NCI-H69 (cell line): ENCODE measurements at regions not wholly inside any gene's neighbourhood (a gene's known extent, or its start where the extent isn't known, plus 50 kb on each side); places are given as distances from the start of the nearest gene placed in this dataset.
A peak's percentile ranks its signal among the peaks of the same experiment; 100 is the strongest.

Source experiments
- DNase-seq: peaks from one replicate; lab custom pipeline; 2025; lab: John Stamatoyannopoulos, UW

- DNase-seq, result no peak
These were observed 134.7 kb upstream of the IFNGR1 start for GRCh38 chr6:137353842-137354397.

GRCh38 chr6:137353346-137353745 lies 134.2 kb upstream of the IFNGR1 start:
- DNase-seq, result peak; percentile 43

DNA sequence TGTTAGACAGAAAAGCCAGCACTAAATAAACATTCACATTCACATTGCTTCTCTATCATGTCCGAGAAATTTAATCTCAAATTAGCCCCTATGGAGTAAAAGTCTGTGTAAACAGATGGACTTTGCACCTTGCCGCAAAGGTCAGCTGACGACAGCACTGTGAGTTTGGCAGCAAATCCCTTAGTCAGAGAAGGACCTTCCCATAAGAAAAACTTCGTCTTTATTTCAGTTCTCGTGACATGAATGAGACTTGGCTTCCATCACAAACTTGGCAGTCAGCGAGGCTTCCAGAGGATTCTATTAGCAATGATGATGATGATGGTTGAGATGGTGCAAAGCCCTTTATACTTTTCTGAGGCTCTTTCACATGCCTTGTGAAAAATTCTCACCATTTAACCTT lies 133.7 kb upstream of the IFNGR1 start:
- DNase-seq, result peak; percentile 56

DNA sequence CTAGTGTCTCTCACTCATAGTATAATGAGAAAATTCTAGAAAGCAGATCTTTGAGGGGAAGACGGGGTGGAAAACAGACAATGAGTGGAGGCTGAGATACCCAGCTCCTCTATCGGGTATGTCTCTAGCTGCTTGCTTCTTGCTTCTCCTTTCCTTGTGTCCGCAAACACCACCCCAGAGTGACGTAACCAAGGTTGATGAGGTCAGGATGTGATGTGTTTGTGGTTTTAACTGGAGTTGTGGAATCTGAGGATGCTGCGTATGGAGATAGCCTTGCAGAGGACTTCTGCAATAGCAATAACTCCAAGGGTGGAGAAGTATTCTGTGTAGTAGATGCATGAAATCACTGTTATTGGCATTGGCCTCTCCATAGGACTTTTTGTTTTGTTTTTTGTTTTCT lies 132.7 kb upstream of the IFNGR1 start:
- DNase-seq, result no peak

- no peak for DNase-seq
These were observed 131.7 kb upstream of the IFNGR1 start for GRCh38 chr6:137350857-137351256.

DNA sequence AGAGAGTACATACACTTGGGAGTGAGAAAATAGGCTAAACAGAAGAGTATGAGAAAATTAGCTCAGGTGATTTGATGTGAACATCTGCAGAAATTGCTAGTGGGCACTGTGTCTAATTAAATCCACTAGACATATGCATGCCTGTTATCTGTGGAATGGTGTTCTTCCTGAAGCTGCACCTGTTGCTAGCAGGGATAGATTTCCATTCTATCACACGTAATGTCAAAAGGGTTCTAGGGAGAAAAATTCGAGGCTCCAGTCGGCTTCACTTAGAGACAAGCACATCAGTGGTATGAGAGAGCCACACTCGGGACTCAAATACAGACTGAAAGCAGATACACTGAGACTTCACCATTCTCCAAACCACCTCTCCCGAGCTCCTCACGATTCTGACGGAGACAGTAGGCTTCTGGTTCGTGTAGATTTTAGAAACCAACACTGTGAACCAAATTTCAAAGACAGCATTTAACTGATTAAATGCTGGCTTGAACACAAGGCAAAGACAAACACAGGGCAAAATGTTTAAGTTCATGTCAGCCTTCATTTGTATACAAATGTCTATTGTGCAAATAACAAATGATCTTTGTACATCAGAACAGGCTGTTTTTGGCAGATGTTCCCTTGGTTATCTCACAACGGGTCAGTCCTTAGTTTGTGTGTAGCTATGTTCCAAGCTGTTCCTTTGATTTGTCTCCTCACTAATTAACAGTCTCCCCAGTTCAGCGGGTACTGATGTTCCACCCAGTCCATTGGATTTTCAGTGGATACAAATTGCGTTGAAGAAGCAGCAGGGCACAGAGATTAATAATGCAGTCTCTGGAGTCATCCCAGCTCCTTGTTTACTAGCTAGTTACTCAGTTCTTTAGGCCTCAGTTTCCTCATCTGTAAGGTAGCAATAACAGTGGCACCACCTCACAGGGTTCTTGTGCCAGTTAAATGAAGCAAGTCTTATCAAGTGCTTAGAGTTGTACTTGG lies 131.0 kb upstream of the IFNGR1 start:
- no peak for DNase-seq

GRCh38 chr6:137348777-137349176 lies 129.6 kb upstream of the IFNGR1 start:
- no peak for DNase-seq

DNA sequence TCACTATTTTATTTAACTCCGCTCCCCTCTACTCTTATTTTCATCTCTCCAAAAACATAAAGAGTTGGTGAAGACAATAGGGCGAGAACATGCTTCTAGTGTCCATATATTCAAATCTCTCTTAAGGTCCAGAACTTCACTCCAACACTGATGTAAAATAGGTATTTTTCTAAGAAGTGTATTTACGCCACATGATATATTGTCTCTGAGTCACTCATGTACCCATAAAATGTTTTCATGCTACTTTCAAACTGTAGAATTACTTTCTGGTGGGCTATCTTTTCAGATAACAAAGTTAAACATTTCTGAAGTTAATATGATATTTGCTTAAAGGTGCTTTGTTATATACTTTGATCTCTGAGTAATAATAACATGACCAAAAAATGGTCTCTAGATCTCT lies 124.1 kb upstream of the IFNGR1 start:
- DNase-seq, result no peak

DNA sequence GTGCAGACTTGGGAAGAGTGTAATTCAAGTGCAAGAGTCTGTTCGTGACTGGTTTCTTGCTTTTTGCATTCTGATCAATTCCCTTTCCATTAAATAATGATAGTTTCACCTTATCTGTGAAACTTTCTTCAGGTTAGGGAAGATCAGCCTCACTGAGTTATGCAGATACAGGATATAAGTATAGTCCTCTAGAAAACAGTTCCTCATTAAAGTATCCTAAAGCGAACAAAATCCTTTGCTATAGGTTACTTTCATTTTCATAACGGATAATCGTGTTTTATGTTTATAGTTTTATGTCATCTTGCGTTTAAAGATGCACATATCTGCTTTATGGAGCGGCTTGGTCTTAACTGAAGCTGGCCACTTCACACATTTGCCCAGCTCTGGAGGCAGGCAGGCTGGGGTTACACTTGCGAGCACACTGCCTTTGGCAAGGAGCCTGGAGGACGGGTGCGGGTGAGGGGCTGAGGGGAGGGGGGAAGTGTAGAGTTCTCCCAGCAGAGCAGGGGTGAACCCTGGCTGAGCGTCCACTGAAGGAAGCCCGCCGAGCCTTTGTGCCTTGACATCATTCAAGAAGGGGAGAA lies 123.5 kb upstream of the IFNGR1 start:
- DNase-seq, result peak; percentile 63

DNA sequence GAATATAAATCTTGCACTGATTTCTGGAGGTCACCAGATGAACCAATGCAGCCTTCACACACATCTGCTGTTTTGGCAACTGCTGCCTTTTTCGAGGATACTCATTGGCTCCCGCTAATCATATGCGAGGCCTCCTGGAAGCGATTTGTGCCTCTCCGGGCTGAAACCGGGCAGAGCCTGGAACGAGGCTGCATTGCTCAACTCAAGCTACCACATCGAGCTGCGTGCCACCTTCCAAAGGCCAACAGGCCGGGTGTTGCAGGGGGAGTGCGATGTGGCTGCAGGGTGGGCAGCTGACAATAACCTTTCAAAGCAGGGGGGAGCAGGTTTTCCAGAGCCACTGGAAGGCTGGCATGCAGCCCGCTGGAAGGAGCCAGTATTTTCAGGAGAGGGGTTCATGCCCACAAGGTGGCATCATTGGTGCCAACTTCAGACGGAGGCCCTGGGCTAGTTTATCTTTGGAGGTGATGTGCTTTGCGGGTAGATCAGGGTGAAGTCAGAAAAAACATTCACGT lies 122.6 kb upstream of the IFNGR1 start:
- peak; percentile 93 for DNase-seq

DNA sequence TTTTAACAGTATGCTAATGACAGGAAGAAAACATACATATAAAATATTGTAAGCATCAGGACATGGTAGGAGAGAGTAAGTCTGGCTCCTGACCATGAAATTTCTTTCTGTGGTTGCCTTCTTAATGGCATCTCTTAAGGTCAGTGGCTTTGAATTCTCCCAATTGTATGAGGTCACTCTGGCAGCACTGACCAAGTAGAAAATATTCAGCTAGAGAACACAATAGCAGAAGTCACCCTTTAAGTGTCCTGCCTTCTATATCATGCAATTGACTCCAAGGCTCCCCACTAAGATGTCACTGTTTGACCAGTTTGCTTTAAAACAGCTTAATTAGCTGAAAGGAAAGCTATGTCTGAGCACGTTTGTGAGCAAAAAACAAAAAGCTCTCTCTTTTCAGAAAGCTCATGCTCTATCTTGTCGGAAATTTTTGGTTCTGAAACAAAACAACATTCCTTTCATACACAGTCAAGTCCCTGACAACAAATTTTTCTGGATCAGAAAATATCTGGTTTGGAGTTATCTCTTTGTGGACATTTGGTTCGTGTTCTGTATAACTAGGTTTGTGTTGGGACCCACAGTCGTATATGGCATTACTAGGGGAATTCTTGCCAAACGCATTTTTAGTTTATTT lies 120.9 kb upstream of the IFNGR1 start:
- peak; percentile 75 for DNase-seq

DNA sequence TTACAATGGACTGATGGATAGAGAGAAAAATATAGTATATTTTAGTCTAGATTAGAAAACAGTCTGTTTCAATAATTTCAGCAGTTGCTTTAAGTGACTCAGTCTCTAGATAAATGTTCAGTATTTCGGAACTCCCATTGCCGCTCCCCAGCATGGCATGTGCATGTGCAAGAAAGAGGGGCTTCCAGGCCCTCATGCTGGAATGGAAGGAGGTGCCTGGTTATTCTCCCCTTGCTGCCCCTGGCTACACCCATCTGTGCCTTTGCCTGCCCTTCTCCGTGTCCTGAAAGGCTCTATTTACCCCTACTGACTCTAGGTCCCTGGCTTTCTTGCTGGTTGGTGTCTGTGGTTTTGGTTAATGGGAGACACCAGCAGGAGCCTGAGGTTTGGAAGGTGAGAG lies 115.7 kb upstream of the IFNGR1 start:
- DNase-seq, result no peak

- no peak for DNase-seq
These were observed 114.9 kb upstream of the IFNGR1 start for GRCh38 chr6:137334094-137334493.

DNA sequence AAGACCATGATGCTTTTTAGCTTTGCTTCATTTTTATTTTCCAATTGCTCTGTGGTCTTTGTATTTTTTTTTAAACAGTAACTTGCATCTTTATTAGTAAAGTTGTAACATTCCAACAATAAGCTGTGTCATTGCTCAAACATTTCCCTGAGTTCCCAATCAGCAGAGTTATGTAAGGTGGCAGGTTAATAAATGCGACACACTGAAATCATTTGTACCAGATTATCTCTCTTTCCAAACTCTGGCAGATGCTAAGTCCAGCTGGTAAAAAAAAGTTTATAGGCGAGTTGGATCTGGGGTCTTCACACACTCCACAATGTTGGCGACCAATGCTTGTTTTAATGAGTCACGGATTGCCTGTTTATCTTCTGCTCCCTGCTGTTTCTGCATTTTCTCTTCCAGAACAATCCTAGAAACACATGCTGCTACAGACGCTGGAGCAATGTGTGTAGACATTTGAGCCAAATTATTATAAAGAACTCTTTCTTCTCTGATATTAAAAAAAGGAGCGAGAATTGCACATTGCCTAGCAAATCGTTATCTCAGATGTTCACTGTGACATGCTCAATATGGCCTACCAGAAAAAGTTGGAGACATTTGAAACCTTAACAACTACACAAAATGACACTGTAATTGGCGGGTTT lies 113.6 kb upstream of the IFNGR1 start:
- no peak for DNase-seq

DNA sequence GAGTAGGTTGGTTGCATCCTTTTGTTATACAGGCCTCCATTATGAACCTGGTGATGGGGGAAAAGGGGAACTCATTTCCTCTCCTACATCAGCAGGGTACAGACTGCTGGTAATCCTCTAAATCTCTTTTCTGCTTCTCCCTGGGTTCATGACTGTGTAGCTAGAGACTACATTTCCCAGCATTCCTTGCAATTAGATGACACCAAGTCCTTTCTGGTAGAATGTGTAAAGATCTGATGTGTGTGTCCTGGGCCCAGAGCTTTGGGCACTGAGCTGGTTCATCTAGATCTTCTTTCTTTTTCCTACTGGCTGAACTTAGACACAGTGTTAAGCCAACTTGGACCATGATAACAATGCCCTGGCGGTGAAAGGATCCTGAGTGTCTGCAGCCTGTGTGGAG lies 104.7 kb upstream of the IFNGR1 start:
- DNase-seq, result peak; percentile 23

DNA sequence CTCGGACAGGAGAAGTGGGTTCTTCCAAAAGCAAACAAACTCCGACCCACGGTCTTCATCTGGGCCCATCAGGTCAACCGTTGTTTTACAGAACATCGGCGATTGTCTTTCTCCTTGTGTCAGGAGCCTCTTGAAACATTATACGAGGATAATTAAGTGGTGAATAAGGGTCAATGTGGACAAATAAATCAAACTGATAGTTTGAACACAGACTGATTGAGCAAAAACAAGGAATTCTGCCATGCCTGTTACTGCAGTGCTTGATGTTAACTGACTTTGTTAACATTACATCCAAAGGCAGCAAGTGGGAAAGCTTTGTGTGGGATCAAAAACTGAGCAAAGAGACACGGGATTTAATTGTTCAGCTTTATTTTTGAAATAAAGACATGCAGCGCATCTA lies 101.1 kb upstream of the IFNGR1 start:
- DNase-seq, result peak; percentile 23

DNA sequence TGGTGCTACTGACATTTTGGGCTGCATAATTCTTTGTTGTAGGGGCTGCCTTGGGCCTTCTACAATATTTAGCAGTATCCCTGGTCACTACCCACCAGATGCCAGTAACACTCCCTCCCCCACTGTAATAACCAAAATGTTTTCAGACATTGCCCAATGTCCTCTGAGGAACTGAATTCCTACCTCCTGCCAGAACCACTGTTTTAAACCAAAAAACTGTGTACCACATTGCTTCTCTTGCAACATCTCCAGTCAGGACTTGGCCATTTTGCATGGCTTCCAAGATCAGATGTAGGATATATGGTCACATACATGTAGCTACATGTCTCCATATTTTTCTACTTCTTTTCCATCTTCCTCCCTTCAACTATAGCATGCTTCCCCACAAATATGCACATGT lies 97.4 kb upstream of the IFNGR1 start:
- DNase-seq, result no peak

DNA sequence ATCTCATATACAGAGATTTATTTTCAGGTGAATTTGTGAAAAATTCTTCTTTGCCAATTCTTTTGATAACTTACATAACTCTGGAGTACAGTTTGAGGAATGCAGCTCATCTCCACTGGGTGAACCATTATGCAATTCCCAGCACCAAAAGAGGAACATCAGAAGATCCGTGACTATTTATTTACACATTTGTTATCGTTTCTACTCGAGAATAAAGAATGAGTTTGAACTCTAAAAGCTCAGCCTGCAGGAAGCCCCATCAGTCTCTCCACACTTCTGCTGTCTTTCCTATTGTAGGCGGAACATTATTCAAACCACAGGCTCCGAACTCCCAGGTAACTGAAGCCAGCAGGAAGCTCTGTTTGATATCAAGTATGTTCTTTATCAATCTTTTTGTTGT lies 95.9 kb upstream of the IFNGR1 start:
- peak; percentile 25 for DNase-seq

GRCh38 chr6:137313928-137314855 lies 95.0 kb upstream of the IFNGR1 start:
- peak; percentile 90 for DNase-seq

DNA sequence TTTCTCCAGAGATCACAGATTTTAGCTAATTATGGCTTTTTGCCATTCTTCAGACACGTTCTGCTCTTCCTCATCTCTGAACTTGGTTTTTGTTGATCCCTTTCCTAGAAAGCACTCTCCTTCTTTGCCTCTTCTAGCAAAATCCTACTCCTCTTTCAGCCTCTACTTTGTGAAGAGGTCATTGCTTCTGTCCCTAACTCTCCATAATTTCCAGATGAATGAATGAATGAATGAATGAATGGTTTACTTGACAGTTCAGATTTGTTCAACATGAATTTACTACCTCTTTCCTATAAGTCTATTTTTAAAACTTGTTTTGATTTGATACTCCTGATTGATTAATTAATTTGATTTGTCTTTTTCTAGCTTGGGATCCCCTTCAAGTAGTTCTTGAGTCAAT lies 94.0 kb upstream of the IFNGR1 start:
- DNase-seq, result no peak

DNA sequence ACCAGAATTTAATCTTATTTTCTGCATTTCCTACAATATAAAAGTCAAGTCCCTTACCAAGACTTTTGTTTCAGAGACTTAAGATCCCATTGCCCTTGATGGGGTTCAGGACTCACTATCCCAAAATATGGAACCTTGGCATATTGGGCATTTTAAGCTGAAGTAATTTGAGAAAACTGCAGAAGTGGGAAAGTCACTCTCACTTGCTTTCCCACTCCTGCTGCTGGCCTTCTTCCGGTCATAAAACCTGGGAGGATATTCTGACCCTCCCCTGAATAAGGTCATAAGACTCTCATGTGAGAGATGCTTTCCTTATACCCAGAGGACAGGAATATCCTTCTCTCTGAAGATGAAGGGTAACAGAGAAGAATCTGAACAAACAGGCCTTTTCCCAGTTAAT lies 92.8 kb upstream of the IFNGR1 start:
- DNase-seq, result no peak
